Activated naive CD4-positive, alpha-beta T cell treated with anti-CD3 and anti-CD28 coated beads, Interleukin-2, amount 50 U/mL, for 16 hours (primary cell): ENCODE measurements at regions not wholly inside any gene's neighbourhood (a gene's known extent, or its start where the extent isn't known, plus 50 kb on each side); places are given as distances from the start of the nearest gene placed in this dataset.

Source experiments
- DNase-seq: peaks from one replicate; pipeline ENCODE4 v3.0.0-alpha.2; 2020

DNA sequence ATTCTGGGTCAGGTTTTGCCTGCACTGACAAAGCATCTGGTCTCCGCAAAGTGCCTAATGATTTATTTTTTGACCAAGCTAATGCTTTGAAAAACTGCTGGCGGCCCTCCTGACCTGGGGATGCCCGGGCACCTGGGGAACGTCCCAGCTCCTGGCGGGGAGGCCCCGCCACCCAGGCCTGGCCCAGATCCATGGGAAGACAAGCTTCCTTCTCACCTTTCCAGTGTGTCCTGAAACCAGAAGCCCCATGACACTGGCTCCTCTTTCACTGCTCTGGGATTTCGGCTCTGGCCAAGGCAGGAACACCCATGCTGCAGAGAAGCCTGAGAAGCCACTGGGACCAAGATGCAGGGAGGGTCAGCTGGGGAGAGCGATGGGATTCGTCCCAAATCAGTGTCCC is 144.1 kb downstream of the SEC61B start:
- DNase-seq = no peak

DNA sequence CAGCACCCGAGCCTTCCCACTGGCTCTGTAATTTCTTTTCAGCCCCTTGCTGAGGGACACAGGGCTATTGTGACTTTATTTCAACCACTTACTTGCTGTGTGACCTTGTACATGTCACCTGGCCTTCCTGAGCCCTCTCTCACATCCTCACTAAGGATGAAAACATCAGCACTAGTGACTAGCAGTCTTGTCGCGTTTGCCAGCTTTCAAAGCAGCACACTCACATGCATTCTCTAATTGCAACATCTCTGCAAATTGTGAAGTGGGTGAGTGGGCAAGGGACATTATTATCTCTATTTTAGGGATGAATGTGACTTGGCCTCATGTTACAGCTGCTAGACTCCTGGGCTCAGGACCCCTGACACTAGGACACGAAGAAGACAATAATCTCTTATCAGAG is 144.5 kb downstream of the SEC61B start:
- no peak for DNase-seq

DNA sequence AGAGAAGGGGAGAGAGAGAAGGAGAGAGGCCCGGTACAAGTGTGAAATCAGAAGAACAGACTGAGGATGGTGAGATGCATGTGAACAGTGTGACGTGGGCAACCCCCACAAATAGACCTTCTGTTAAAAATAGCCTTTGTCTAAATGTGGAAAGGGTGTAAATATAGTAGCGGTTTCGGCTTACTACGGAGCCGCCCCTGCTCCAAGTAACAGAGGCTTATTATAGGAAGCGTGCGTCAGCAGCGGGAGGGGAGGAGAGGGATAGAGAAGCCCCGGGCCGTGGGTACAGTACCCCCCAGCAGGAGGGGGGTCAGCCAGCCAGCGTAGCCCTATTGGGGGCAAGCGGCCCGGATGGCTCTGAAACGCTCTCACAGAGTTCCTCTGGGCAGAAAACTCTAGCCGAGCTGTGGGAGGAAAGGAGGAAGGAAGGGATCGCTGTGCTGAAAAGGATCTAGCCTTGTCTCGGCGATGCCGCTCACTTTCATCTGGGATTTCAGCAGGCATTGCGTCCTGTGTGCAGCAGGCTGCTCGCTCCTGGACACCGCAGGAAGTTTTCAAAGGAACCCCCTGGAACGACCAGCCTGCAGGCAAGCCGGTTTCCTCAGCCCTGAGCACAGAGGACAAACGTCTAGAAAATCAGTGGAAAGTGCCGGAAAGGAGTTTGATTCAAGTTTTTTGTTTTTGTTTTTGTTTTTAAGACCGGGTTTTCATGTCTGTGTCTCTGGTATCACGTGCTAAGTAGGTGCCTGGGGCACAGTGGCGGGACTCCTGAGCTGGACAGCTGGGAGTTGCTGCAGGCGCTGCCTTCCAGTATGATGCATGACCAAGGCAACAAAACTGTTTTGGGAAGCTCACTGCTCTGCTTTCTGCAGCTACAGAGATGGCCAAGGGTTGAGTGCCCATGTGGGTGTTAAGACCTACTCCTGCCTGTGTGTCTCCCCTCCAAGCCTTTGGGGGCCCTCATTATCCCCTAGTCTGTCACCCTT is 146.6 kb downstream of the SEC61B start:
- no peak for DNase-seq

DNA sequence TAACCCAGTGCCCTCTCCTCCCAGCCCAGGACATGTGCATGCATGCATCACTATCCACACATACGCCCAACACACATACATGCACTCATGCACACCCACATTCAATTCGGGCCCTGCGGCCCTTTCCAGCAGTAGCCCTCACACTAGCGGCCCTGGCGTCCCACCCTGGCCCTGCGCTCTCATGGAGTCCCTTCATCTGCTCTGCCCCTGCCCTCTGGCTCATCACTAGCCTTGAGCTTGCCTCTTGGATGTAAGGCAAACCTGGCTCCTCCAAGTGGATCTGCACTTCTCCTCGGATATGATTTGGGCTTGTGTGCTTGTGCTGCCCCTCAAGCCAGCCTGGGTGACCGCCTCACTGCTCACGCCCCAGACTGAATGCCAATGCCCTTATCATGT is 147.2 kb downstream of the SEC61B start:
- DNase-seq = no peak

DNA sequence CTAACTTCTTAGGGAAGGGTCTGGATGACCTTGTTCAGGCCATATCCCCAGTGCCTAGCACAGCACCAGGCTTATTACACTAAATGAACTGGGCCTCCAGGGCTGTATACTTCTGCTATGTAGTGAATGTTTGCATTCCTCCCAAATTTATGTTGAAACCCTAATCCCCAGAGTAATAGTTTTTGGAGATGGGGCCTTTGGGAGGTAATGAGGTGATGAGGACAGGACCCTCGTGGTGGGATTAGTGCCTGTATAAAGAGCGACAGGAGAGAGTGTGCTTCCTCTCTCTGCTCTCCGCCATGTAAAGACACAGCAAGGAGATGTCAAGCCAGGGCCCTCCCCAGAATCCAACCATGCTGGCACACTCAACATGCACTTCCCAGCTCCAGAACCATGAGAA is 148.3 kb downstream of the SEC61B start:
- DNase-seq = no peak

DNA sequence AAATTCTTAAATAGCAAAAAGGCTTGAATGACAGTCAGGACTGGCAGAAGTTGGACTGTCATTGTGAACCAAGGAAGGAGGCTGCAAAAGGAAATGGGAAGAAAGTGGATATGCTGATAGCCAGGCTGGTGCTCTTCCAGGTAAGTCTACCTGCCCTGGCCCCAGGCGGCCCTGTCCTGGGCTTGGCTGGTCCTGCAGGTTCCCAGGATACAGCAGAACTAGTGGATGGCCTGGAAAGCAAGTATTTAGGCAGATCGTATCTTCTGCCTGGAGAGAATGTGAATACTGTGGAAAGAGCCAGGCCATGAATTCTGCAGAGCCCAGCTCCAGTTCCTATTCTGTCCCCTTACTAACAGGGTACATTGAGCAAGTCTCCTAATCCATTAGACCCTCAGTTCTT is 149.3 kb downstream of the SEC61B start:
- no peak for DNase-seq

DNA sequence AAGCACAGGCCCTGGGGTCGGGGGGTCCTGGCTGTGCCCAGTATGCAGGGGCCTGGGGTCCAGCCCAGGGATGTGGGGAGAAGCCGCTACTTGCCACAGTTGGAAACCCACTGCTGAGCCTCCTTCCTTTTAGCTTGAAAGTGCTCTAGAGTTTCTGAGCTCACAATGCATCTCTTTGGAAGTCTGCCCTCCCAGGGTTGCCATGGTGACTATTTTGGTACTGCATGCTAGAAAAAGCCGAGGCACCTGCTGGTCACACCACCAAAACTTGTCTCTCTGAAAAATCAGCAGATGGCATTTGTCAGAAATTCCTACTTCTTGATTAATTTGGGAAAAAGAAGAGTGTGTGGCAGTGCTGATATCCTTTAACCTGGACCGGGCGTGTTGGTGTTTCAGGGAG is 151.8 kb downstream of the SEC61B start:
- DNase-seq = no peak

DNA sequence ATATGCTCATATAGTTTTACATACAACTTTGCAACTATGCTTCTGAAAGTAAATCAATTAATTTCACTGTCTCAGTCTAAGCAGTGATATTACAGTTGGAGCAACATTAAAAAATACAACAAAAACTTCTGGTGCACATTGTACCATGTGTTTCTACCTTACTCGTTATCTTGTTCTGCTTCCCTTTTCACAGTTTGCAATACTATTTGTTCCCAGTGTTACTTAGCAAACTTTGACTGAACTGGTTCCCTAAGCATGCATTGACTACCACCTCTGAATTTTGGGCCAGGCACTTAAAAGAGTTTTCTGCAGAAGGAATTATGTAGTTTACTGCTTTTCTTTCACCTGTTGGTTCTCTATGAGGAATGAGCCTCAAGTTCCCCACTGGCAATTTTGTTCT is 152.7 kb downstream of the SEC61B start:
- no peak for DNase-seq

DNA sequence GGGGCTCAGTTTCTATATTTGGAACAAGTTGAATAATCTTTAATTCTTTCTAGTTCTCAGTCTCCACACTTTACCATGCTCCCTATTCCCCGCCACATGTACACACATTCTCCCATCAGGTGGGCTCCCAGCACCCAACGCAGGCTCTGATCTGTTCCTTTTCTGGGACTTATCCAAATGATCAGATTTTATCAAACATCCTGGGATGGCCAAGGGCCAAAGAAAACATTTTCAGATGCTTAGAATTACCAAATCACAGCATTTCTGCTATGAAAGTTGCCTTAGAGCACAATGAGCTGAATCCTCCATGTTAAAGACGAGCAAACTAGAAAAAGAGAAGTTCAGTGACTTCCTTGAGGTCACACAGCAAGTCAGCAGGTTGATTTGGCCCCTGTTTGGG is 153.4 kb downstream of the SEC61B start:
- no peak for DNase-seq

DNA sequence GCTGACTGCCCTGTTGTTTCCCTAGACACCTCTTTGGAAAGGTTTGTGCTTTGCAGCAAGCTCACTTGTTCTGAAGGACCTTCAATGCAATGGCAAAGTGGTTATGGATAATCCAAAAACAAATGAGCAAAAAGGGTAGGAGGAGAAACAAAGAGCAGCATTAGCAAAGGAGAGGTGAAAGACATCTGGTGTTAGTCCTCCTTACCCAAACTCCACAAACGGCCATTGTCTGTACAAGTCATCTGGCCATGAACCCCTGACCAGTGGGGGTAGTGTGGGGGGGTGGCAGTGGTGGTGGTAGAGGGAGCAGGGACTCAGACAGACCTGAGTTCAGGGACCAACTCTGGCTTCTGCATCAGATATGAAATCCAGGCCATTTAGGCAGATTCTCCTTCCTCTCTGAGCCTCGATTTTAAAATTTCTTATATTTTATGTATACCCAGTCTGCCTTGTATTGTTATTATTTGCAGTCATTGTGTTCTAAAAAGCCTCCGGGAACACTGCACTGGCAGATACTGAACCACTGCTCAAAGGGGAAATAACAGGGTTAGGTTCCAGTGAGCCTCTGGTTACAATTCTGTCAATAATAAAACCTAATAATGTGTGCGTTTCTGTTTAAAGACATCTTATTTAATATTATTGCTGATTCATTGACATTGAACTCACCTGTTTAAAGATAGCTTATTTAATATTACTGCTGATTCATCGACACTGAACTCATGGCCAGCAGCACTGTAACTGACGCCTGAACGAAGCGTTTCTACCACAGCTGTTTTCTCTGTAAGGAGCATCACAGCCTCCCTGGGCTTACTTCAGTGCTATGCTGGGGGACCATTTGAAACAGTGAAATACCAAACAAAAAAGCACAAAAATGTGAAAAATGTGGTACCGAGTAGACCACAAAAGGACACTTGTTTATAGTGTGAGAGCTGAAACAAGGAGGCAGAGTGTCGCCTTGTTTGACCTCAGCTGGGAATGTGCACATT is 156.0 kb downstream of the SEC61B start:
- DNase-seq = no peak

DNA sequence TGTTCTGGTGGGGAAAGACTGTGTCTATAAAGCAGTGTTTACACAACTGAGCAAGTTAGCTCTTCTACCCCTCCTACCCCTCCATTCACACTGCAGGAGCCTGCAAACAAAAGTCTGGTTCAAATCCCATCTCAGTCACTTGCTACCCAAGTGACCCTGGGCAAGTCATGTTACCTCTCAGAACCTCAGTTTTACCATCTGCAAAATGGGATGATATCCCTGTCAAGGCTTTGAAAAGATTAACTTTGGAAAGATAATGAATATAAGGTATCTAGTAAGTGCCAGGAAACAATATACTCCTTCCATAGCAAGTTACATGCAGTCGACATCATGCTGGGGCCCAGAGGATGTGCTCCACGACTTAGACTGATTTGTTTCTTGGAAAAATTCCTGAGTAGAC is 161.5 kb downstream of the SEC61B start:
- no peak for DNase-seq

DNA sequence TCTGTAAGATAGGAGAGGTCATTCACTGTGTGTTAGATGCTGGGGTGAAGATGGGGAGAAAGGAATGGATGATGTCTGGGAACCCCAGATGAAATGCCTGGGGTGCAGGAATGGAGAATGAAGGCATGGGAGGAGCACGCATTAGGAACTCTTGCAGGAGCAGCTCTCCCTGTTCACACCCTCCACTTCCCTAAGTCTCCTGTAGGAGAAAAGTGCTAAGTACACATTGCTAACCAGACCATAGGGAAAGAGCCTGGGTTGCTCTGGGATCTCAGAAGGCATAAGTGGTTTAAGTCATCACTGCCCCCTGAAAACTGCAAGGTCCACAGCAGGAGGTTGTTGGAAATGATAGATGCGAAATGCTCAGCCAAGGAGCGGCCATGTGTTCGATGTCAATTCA is 163.1 kb downstream of the SEC61B start:
- no peak for DNase-seq

DNA sequence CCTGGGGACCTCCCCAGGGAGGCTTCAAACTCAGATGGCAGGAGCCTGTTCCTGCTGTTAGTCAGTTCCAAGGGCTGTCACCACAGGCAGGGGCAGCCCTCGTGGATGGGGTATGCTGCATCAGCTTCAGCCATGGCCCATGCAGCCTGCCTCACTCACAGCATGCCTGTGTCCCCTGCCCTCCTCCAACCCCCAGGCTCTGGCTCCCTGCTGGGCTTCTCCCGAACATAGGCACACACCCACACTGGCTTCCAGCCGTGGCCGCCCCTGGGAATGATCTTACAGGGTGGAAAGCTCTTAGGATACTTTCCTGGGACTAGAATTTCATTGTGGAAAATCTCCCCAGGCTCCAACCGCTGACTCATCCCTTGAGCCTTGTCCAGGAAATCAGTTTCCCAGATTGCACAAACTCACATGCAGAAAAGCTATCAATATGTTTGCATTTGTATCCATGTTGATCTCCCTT is 163.8 kb downstream of the SEC61B start:
- DNase-seq = no peak

DNA sequence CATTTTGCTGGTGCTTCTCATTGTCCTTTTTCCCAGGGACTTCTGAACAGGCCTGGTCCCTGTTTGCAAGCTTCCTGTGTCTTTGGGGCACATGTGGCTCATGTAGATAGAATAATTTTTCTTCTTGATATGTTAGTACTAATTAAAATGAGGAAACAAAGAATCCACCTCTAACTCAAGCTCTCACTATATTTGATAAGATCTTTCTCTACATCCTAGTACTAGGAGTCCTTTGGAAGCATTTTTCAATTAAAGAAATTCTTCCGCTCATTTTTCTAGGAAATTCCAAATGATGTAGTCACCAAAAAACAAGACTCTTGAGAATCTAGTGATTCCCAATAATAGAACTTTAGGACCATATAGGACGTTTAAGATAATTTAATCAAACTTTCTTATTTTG is 165.3 kb downstream of the SEC61B start:
- DNase-seq = no peak

DNA sequence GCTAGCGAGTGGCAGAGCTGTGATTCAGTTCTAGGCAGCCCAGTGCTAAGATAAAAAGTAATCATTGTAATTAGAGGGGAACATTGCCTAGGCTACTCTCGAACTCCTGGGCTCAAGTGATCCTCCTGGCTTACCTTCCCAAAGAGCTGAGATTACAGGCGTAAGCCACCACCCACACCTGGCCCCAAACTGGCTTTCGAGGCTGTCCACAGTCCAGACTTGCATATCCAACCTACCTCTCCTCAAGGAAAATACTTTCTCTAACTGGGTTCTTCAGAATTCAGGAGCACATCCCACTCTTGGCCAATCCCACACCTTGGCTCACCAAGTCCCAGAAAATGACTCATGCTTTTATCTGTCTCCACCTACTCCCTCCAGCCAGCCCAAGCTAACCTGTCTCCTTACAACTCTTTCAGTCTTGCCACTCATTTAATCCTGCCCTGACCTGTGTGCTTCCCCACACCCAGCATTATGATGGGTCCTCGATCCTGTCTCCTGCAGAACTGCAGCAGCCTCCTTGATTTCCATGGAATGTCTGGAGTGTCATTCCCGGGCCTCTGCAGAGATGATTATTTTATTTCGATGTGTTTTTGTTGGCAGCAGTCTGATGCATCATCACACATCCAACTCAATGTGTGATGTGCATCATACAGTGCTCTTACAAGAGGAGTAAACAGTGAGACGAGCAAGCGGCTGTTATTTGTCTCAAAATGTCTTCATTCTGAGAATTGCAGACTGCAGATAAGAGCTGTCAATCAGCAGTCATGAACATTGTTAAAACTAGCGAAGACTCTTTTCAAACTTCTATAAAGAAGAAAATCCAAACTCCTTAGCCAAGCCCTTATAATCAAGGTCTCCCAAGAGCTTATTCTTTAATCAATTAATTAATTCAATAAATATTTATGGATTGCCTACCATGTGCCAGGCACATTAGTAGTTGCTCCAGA is 167.3 kb downstream of the SEC61B start:
- no peak for DNase-seq

DNA sequence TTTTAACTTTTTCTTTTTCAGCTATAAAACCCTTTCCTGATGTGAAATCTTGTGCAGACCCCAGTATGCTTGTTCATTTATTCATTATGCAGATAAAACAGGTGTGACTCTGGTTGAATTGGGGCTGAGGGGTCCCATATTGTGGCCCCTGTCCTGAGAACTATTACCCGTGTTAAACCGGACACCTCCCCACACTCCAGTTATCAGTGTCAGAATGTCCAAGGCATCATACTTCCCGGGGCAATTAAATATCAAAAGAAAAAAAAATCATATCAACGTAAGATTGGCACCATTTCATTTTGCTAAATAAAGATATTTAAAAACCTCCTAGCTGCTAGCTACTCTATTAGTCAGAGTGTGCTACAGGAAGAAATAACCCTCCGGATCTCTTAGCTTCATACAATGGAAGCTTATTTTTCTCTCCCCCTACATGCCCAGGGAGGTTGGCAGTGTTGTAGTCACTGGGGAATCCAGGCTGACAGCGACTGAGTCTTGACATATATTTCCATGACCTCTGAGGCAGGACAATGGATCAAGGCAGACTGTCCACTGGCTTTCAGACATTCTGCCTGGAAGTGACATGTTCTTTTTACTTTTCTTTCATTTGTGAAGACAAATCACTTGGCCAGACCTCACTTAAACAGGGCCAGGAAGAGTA is 170.0 kb downstream of the SEC61B start:
- DNase-seq = no peak

DNA sequence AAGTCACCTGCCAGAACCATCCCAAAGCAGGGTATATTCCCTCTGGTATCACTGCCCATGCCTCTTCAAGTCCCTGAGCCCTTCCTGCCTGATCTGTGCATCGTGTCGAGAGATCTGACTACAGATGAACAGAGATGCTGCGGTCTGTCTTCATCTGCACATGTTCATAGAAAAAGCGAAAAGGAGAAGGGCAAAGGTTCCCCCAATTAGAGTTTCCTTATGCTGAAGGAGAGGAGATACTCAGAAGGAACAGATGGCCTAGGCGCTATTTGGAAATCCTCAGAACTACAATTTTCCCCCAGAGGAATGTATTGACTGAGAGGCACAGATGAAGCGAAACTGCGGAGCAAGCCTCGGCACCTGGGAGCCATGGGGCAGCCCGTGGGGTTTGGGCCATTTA is 170.9 kb downstream of the SEC61B start:
- DNase-seq = no peak

DNA sequence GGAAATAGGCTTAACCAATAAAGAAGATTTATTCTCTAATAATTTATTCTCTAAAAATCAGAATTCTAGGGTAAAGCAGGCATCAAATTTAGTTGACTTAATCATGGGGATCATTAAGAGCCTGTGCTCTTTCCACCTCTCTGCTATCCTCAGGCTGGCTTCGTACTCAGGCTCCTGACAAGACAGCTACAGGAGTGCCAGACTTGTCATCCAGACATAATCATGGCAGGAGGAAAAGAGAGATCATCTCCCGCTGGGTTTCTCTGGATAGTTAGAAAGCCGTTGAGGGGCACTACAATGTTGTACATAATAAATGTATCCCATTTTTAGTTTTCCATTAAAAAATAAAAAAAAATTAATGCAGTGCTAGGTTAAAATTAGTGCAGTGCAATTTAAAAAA is 171.9 kb downstream of the SEC61B start:
- no peak for DNase-seq

DNA sequence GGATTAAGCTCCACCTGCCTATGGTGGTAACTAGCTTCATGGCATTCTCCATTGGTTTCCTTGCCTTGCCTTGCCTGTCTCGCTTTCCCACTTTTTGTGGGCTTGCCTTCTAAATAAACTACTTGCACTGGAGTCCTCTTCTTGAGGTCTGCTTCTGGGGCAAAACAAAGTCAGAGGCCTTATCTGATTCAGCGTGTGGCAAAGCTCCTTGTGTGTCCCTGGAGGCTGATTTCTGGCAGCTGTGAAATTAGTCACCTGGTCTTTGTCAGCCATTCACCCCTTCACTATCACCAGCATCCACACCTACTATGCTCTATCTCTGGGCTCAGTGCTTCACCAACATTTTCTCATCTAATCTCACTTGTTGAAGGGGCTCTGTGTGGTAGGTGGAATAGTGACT is 176.2 kb downstream of the SEC61B start:
- DNase-seq = no peak

DNA sequence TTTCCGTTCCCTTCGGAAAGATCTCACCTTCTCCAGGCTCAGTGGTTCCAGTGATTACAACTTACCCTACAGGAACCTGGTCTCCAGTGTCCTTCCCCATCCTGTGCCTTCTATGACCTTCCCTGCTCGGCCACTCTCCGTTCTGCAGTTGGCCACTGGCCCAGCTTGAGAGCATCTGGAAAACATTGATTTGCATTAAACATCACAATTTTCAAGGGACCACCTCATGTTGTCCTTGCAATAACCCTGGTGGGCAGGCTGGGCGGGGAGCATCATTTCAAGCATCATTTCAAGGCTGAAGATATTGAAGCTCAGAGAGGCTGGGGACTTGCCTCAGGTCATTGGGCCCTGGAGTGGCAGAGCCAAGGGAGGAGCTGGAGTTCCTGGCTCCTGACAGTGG is 177.4 kb downstream of the SEC61B start:
- no peak for DNase-seq

DNA sequence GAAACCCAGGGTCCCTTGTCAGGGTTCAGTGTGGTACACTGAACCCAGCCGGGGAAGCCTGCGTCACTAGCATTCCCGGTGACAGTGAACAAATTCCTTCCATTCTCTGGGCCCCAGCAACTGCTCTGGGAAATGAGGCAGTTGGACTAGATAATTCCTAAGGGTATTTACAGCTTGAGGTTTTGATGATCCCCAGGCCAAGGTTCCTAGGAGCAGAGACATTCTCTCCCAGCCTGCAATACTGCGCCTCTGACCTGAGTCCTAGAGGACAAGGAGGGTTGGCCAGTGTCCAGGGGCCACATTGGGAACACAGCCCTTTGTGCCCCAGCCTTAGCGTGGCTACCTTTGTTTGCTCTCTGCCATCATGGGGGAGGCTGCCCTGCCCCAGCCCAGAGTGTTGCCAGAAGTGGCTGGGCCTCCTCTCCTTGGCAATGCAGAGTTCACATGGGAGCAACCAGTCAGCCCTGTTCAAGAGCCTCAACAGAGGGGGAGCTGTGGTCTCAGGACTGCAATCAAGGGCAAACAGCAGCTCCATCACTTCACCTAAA is 178.2 kb downstream of the SEC61B start:
- DNase-seq = no peak
